ENCODE measurements at regions not wholly inside any gene's neighbourhood (a gene's known extent, or its start where the extent isn't known, plus 50 kb on each side); places are given as distances from the start of the nearest gene placed in this dataset.
"Not testable (repeated sequence)": the region's sequence is repeated elsewhere in the genome, so short reads cannot be mapped to it uniquely, and the experiment has no call there.

GRCh38 chr3:28982906-28983305, 298.0 kb upstream of the RBMS3 start:
- H3K36me3 Mint-ChIP-seq: no peaks in the 10 kb centered on the region
- H3K4me1 Mint-ChIP-seq: peaks cover 0 to 2% (median 0%) of the 10 kb centered on the region in 3 donors
- no peaks in the 10 kb centered on the region for H3K9me3 Mint-ChIP-seq
- no peak overlapping the region for H3K4me3 Mint-ChIP-seq
- H3K27ac Mint-ChIP-seq: no peak overlapping the region
- H3K27me3 Mint-ChIP-seq: no peaks in the 10 kb centered on the region

- H3K27me3 Mint-ChIP-seq: no peaks in the 10 kb centered on the region
Observed at GRCh38 chr3:28986922-28987321, 293.9 kb upstream of the RBMS3 start.

GRCh38 chr3:28989646-28990089, 291.2 kb upstream of the RBMS3 start:
- Mint-ChIP-seq H3K36me3 (no peaks in the 10 kb centered on the region), H3K4me1 (no peaks in the 10 kb centered on the region), H3K27me3 (no peaks in the 10 kb centered on the region), H3K4me3 (no peak overlapping the region), H3K9me3 (no peaks in the 10 kb centered on the region), H3K27ac (no peak overlapping the region)

More at GRCh38 chr3:28986922-28987321, 293.9 kb upstream of the RBMS3 start:
- H3K4me1 Mint-ChIP-seq: no peaks in the 10 kb centered on the region
- H3K4me3 Mint-ChIP-seq: no peak overlapping the region
- H3K36me3 Mint-ChIP-seq: no peaks in the 10 kb centered on the region
- no peak overlapping the region for H3K27ac Mint-ChIP-seq
- H3K9me3 Mint-ChIP-seq: no peaks in the 10 kb centered on the region

- Mint-ChIP-seq H3K27me3 (no peaks in the 10 kb centered on the region), H3K4me1 (no peaks in the 10 kb centered on the region), H3K9me3 (peaks cover 2 to 6% (median 3%) of the 10 kb centered on the region in 3 donors), H3K4me3 (no peak overlapping the region), H3K36me3 (no peaks in the 10 kb centered on the region), H3K27ac (no peak overlapping the region)
Observed at GRCh38 chr3:28994161-28994905, 286.5 kb upstream of the RBMS3 start.

GRCh38 chr3:29004885-29005599, 275.8 kb upstream of the RBMS3 start:
- Mint-ChIP-seq H3K4me3 (no peak overlapping the region), H3K36me3 (no peaks in the 10 kb centered on the region), H3K4me1 (no peaks in the 10 kb centered on the region), H3K9me3 (no peaks in the 10 kb centered on the region), H3K27me3 (no peaks in the 10 kb centered on the region), H3K27ac (no peak overlapping the region)

- Mint-ChIP-seq H3K4me3 (no peak overlapping the region), H3K27me3 (no peaks in the 10 kb centered on the region), H3K9me3 (no peaks in the 10 kb centered on the region), H3K27ac (no peak overlapping the region), H3K4me1 (no peaks in the 10 kb centered on the region), H3K36me3 (no peaks in the 10 kb centered on the region)
Observed at GRCh38 chr3:29005862-29006261, 275.0 kb upstream of the RBMS3 start.

- no peak overlapping the region for H3K4me3 Mint-ChIP-seq
- no peaks in the 10 kb centered on the region for H3K36me3 Mint-ChIP-seq
- H3K27ac Mint-ChIP-seq: no peak overlapping the region
- no peaks in the 10 kb centered on the region for H3K27me3 Mint-ChIP-seq
- H3K9me3 Mint-ChIP-seq: no peaks in the 10 kb centered on the region
- no peaks in the 10 kb centered on the region for H3K4me1 Mint-ChIP-seq
Observed at GRCh38 chr3:29011441-29011840, 269.4 kb upstream of the RBMS3 start.

- H3K9me3 Mint-ChIP-seq: no peaks in the 10 kb centered on the region
- no peaks in the 10 kb centered on the region for H3K4me1 Mint-ChIP-seq
- no peak overlapping the region for H3K4me3 Mint-ChIP-seq
- no peaks in the 10 kb centered on the region for H3K27me3 Mint-ChIP-seq
- no peaks in the 10 kb centered on the region for H3K36me3 Mint-ChIP-seq
- H3K27ac Mint-ChIP-seq: no peak overlapping the region
Observed at GRCh38 chr3:29011966-29012365, 268.9 kb upstream of the RBMS3 start.

GRCh38 chr3:29022976-29023375, 257.9 kb upstream of the RBMS3 start:
- Mint-ChIP-seq H3K27me3 (no peaks in the 10 kb centered on the region), H3K4me3 (no peak overlapping the region), H3K4me1 (no peaks in the 10 kb centered on the region), H3K36me3 (peaks cover 1% of the 10 kb centered on the region), H3K27ac (no peak overlapping the region), H3K9me3 (peaks cover 0 to 17% (median 4%) of the 10 kb centered on the region in 3 donors)

- Mint-ChIP-seq H3K27ac (no peak overlapping the region), H3K4me1 (no peaks in the 10 kb centered on the region), H3K9me3 (peaks cover 0 to 17% (median 2%) of the 10 kb centered on the region in 3 donors), H3K4me3 (no peak overlapping the region), H3K36me3 (no peaks in the 10 kb centered on the region), H3K27me3 (no peaks in the 10 kb centered on the region)
Observed at GRCh38 chr3:29026286-29026685, 254.6 kb upstream of the RBMS3 start.

GRCh38 chr3:29026959-29027358, 253.9 kb upstream of the RBMS3 start:
- H3K4me1 Mint-ChIP-seq: no peaks in the 10 kb centered on the region
- no peaks in the 10 kb centered on the region for H3K27me3 Mint-ChIP-seq
- no peak overlapping the region for H3K27ac Mint-ChIP-seq
- no peak overlapping the region for H3K4me3 Mint-ChIP-seq
- peaks cover 0 to 17% (median 2%) of the 10 kb centered on the region in 3 donors for H3K9me3 Mint-ChIP-seq
- H3K36me3 Mint-ChIP-seq: no peaks in the 10 kb centered on the region

GRCh38 chr3:29031175-29031574, 249.7 kb upstream of the RBMS3 start:
- peaks cover 0 to 12% (median 0%) of the 10 kb centered on the region in 3 donors for H3K9me3 Mint-ChIP-seq
- not testable (repeated sequence) for H3K4me3 Mint-ChIP-seq, H3K36me3 Mint-ChIP-seq, H3K27ac Mint-ChIP-seq, H3K4me1 Mint-ChIP-seq, H3K27me3 Mint-ChIP-seq

- Mint-ChIP-seq H3K27ac (no peak overlapping the region), H3K27me3 (no peaks in the 10 kb centered on the region), H3K4me3 (no peak overlapping the region), H3K9me3 (peaks cover 0 to 6% (median 6%) of the 10 kb centered on the region in 3 donors), H3K36me3 (no peaks in the 10 kb centered on the region), H3K4me1 (no peaks in the 10 kb centered on the region)
Observed at GRCh38 chr3:29033511-29033910, 247.4 kb upstream of the RBMS3 start.

GRCh38 chr3:29050155-29050554, 230.7 kb upstream of the RBMS3 start:
- Mint-ChIP-seq H3K4me3 (no peak overlapping the region), H3K9me3 (peaks cover 0 to 9% (median 5%) of the 10 kb centered on the region in 3 donors), H3K4me1 (peaks cover 0 to 2% (median 0%) of the 10 kb centered on the region in 3 donors), H3K27ac (no peak overlapping the region), H3K36me3 (no peaks in the 10 kb centered on the region), H3K27me3 (no peaks in the 10 kb centered on the region)

- Mint-ChIP-seq H3K4me1 (no peaks in the 10 kb centered on the region), H3K36me3 (no peaks in the 10 kb centered on the region), H3K27me3 (no peaks in the 10 kb centered on the region), H3K9me3 (peaks cover 12 to 20% (median 13%) of the 10 kb centered on the region in 3 donors), H3K4me3 (no peak overlapping the region), H3K27ac (no peak overlapping the region)
Observed at GRCh38 chr3:29057326-29057725, 223.5 kb upstream of the RBMS3 start.

- H3K9me3 Mint-ChIP-seq: peaks cover 4 to 13% (median 10%) of the 10 kb centered on the region in 3 donors
- no peak overlapping the region for H3K27ac Mint-ChIP-seq
- no peaks in the 10 kb centered on the region for H3K36me3 Mint-ChIP-seq
- H3K27me3 Mint-ChIP-seq: no peaks in the 10 kb centered on the region
- no peaks in the 10 kb centered on the region for H3K4me1 Mint-ChIP-seq
- no peak overlapping the region for H3K4me3 Mint-ChIP-seq
Observed at GRCh38 chr3:29064085-29064484, 216.8 kb upstream of the RBMS3 start.

Measured in IgD-negative memory B cell (primary cell).